Tibial artery (tissue), 4 donors: ENCODE measurements at regions not wholly inside any gene's neighbourhood (a gene's known extent, or its start where the extent isn't known, plus 50 kb on each side); places are given as distances from the start of the nearest gene placed in this dataset.
"Not testable (repeated sequence)": the region's sequence is repeated elsewhere in the genome, so short reads cannot be mapped to it uniquely, and the experiment has no call there.

ENCODE experiments used
- DNase-seq, 2 donors: peaks; one replicate each; pipeline ENCODE4 v3.0.0-alpha.2; 2019
- H3K27ac ChIP-seq, 2 donors: fragments of 200-600 bp; sonication (generic) in 1 of 2; 1 replicate in 1 of 2; 2 replicates in 1 of 2; pipeline ENCODE4 v1.5.1; 2018 to 2019; ENCODE audit warnings: mild to moderate bottlenecking in 1 of 2
- H3K27me3 ChIP-seq, 2 donors: fragments of 200-600 bp; sonication (generic) in 1 of 2; one replicate each; pipeline versions ENCODE4 v1.5.1 to v1.6.0; 2016 to 2019
- H3K36me3 ChIP-seq, 3 donors: fragments of 200-600 bp; sonication (generic) in 2 of 3; one replicate each; pipeline ENCODE4 v1.5.1; 2016 to 2019; ENCODE audit warnings: mild to moderate bottlenecking in 2 of 3
- H3K4me1 ChIP-seq, 4 donors: fragments of 200-600 bp; sonication (generic) in 2 of 4; 1 replicate in 3 of 4; 2 replicates in 1 of 4; pipeline ENCODE4 v1.5.1; 2016 to 2019
- H3K4me3 ChIP-seq, 2 donors: fragments of 200-600 bp; sonication (generic) in 1 of 2; 1 replicate in 1 of 2; 2 replicates in 1 of 2; pipeline ENCODE4 v1.5.1; 2018 to 2019; ENCODE audit warnings: mild to moderate bottlenecking in 2 of 2
- H3K9me3 ChIP-seq, 3 donors: fragments of 200-600 bp; sonication (generic) in 1 of 3; one replicate each; pipeline ENCODE4 v1.5.1; 2016 to 2019
- CTCF ChIP-seq, 2 experiments: fragments of 200-600 bp in 1 of 2; fragments of 450-650 bp in 1 of 2; IDR thresholded peaks; one replicate each; pipeline ENCODE4 v1.5.1; 2017 to 2019; ENCODE audit warnings: antibody characterized with exemption in 2 of 2, mild to moderate bottlenecking in 1 of 2, moderate library complexity in 1 of 2
- intact Hi-C: fragments of 100-400 bp; cut with DNase I; formaldehyde crosslinking; loops from one replicate; pipeline ENCODE4 v1.15.0; 2023; ENCODE audit warnings: low total_unique reads

DNA sequence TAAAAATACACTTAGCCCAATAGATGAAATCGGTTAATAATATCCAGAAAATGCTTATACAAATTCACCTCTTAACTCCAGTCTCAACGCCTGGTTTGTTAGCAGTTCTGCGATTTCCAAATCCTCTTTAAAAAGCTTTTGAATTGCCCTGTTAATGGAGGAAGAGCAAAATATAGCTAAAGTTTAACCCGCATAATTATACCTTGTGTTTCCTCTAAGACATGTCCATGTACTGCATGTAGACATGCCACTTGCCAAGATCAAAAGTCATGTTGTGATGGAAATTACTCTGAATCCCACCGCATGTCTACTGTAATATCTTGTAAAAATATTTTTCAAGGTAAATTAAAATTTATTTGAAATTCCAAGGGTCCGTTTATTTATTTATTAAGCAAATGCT is 291.2 kb upstream of the LRP1B start:
- no peaks in the 10 kb centered on the region for H3K9me3 ChIP-seq
- intact Hi-C loops: no loop called here
- DNase-seq: no peak
- H3K27me3 ChIP-seq: no peaks in the 10 kb centered on the region
- no peak for TF ChIP-seq CTCF (IDR thresholded peaks at IDR 0.05)
- H3K4me1 ChIP-seq: no peaks in the 10 kb centered on the region
- no peak overlapping the region for H3K27ac ChIP-seq
- H3K4me3 ChIP-seq: no peak overlapping the region
- H3K36me3 ChIP-seq: no peaks in the 10 kb centered on the region

- H3K4me1 ChIP-seq, H3K4me3 ChIP-seq, intact Hi-C loops, H3K27me3 ChIP-seq, DNase-seq, H3K27ac ChIP-seq, H3K36me3 ChIP-seq, H3K9me3 ChIP-seq: not testable (repeated sequence)
These were observed 287.9 kb upstream of the LRP1B start for GRCh38 chr2:142418699-142419098.

- Histone ChIP-seq H3K9me3 (no peaks in the 10 kb centered on the region), H3K4me1 (no peaks in the 10 kb centered on the region), H3K36me3 (no peaks in the 10 kb centered on the region), H3K27ac (no peak overlapping the region), H3K27me3 (no peaks in the 10 kb centered on the region), H3K4me3 (no peak overlapping the region)
- TF ChIP-seq CTCF (IDR thresholded peaks at IDR 0.05): no peak
- intact Hi-C loops: no loop called here
- no peak for DNase-seq
These were observed 286.2 kb upstream of the LRP1B start for GRCh38 chr2:142416996-142417395.

DNA sequence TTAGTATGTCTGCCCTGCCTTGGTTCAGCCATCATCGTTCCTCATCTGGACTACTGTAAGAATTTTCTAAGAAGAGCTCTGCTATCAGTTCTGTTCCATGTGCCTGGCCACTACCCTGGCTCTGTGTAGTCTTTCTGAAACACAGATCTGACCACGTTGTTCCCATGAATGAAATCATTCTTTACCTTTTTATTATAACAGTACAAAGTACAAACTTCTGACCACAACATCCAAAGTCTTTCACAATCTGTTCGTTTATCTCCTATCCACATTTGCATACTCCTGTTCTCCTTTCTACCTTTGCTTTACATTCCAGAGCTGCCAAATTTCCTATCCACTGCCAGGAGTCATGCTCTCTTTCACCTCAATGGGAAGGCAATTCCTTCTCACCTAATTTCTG is 284.6 kb upstream of the LRP1B start:
- H3K36me3 ChIP-seq: no peaks in the 10 kb centered on the region
- no peak overlapping the region for H3K4me3 ChIP-seq
- no peak for DNase-seq
- no peak overlapping the region for H3K27ac ChIP-seq
- H3K9me3 ChIP-seq: no peaks in the 10 kb centered on the region
- no peaks in the 10 kb centered on the region for H3K27me3 ChIP-seq
- intact Hi-C loops: no loop called here
- no peaks in the 10 kb centered on the region for H3K4me1 ChIP-seq
- TF ChIP-seq CTCF (IDR thresholded peaks at IDR 0.05): no peak

- Histone ChIP-seq H3K27me3 (no peaks in the 10 kb centered on the region), H3K27ac (no peak overlapping the region), H3K4me3 (no peak overlapping the region), H3K9me3 (no peaks in the 10 kb centered on the region), H3K4me1 (no peaks in the 10 kb centered on the region), H3K36me3 (no peaks in the 10 kb centered on the region)
- no peak for DNase-seq
- TF ChIP-seq CTCF (IDR thresholded peaks at IDR 0.05): no peak
- intact Hi-C loops: no loop called here
These were observed 267.4 kb upstream of the LRP1B start for GRCh38 chr2:142398212-142398611.

DNA sequence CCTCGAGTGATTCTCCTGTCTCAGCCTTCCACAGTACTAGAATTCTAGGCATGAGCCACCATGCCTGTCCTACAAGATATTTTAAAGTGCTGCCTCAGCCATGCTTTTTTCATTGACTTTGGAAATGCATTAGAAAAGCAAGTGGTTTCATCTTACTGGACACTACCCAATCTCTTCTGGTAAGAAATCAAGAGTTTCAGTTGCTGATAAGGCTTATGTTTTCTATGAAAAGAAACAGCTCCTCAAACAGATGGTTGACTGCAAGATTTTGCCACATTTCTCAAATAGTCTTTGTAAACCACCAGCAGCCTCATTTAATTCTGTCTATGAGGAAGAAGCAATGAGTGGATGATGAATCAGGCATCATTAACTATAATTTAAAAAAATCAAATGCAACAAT is 264.5 kb upstream of the LRP1B start:
- no peaks in the 10 kb centered on the region for H3K4me1 ChIP-seq
- H3K27ac ChIP-seq: no peak overlapping the region
- TF ChIP-seq CTCF (IDR thresholded peaks at IDR 0.05): no peak
- H3K36me3 ChIP-seq: no peaks in the 10 kb centered on the region
- H3K9me3 ChIP-seq: no peaks in the 10 kb centered on the region
- no peak overlapping the region for H3K4me3 ChIP-seq
- no peak for DNase-seq
- intact Hi-C loops: no loop called here
- no peaks in the 10 kb centered on the region for H3K27me3 ChIP-seq
